ENCODE measurements at regions not wholly inside any gene's neighbourhood (a gene's known extent, or its start where the extent isn't known, plus 50 kb on each side); places are given as distances from the start of the nearest gene placed in this dataset.
"Not testable (repeated sequence)": the region's sequence is repeated elsewhere in the genome, so short reads cannot be mapped to it uniquely, and the experiment has no call there.

- H3K27ac ChIP-seq = no peak overlapping the region
- TF ChIP-seq CTCF (conservative IDR thresholded peaks at IDR 0.05) = no peak
These were observed 471.5 kb upstream of the DCN start for GRCh38 chr12:91654087-91654486.

- no peak for TF ChIP-seq CTCF (conservative IDR thresholded peaks at IDR 0.05)
These were observed 469.1 kb upstream of the DCN start for GRCh38 chr12:91651728-91652127.

GRCh38 chr12:91643763-91644162 is 461.1 kb upstream of the DCN start:
- TF ChIP-seq CTCF (conservative IDR thresholded peaks at IDR 0.05) = no peak
- H3K27ac ChIP-seq = no peak overlapping the region

More at GRCh38 chr12:91651728-91652127, 469.1 kb upstream of the DCN start:
- H3K27ac ChIP-seq = no peak overlapping the region

GRCh38 chr12:91640021-91640420 is 457.4 kb upstream of the DCN start:
- no peak for TF ChIP-seq CTCF (conservative IDR thresholded peaks at IDR 0.05)
- H3K27ac ChIP-seq = no peak overlapping the region

- no peak overlapping the region; the same call in 1 of the 2 replicates for H3K27ac ChIP-seq
- no peak for TF ChIP-seq CTCF (conservative IDR thresholded peaks at IDR 0.05)
These were observed 456.7 kb upstream of the DCN start for GRCh38 chr12:91639327-91639726.

GRCh38 chr12:91637789-91638624 is 455.4 kb upstream of the DCN start:
- H3K27ac ChIP-seq = no peak overlapping the region; the same call in 1 of the 2 replicates
- TF ChIP-seq CTCF (conservative IDR thresholded peaks at IDR 0.05) = no peak

- TF ChIP-seq CTCF (conservative IDR thresholded peaks at IDR 0.05) = no peak
- no peak overlapping the region for H3K27ac ChIP-seq
These were observed 454.1 kb upstream of the DCN start for GRCh38 chr12:91636721-91637120.

GRCh38 chr12:91634386-91634713 is 451.7 kb upstream of the DCN start:
- not testable (repeated sequence) for H3K27ac ChIP-seq
